Osteoblast (primary cell): ENCODE measurements at regions not wholly inside any gene's neighbourhood (a gene's known extent, or its start where the extent isn't known, plus 50 kb on each side); places are given as distances from the start of the nearest gene placed in this dataset.

Experiments
- DNase-seq: peaks from one replicate; pipeline ENCODE4 v3.0.0; 2011; ENCODE audit warnings: low spot score, mixed read lengths; ENCODE audit not compliant: insufficient read length; ENCODE audit errors: missing footprints
- H2AFZ ChIP-seq: 2 replicates; pipeline ENCODE4 v1.6.0; 2011; ENCODE audit warnings: mild to moderate bottlenecking, low read length
- H3K27ac ChIP-seq: 2 replicates; pipeline ENCODE4 v1.5.1; 2011; ENCODE audit warnings: mild to moderate bottlenecking, low read depth, low read length, moderate library complexity
- H3K27me3 ChIP-seq: 2 replicates; pipeline ENCODE4 v1.6.0; 2012; ENCODE audit warnings: mild to moderate bottlenecking, control low read depth, inconsistent platforms, low read length, moderate library complexity; ENCODE audit not compliant: insufficient read depth
- H3K36me3 ChIP-seq: 2 replicates; pipeline ENCODE4 v1.5.1; 2011; ENCODE audit warnings: mild to moderate bottlenecking, low read length, control low read depth, moderate library complexity; ENCODE audit not compliant: insufficient read depth
- H3K4me1 ChIP-seq: 2 replicates; pipeline ENCODE4 v1.5.1; 2011; ENCODE audit warnings: mild to moderate bottlenecking, low read length, control low read depth, moderate library complexity; ENCODE audit not compliant: insufficient read depth
- H3K4me2 ChIP-seq: 2 replicates; pipeline ENCODE4 v1.6.0; 2011; ENCODE audit warnings: mild to moderate bottlenecking, low read length; ENCODE audit not compliant: insufficient read depth
- H3K4me3 ChIP-seq: fragments of 200-600 bp; sonication (generic); 3 replicates; pipeline ENCODE4 v1.5.1; 2012; ENCODE audit warnings: mild to moderate bottlenecking, low read length, inconsistent platforms; ENCODE audit not compliant: insufficient read depth
- H3K79me2 ChIP-seq: 2 replicates; pipeline ENCODE4 v1.6.0; 2012; ENCODE audit warnings: mild to moderate bottlenecking, low read length, control low read depth, inconsistent platforms; ENCODE audit not compliant: insufficient read depth
- H3K9me3 ChIP-seq: 2 replicates; pipeline ENCODE4 v1.5.1; 2011; ENCODE audit warnings: low read depth, low read length, control low read depth
- H4K20me1 ChIP-seq: 2 replicates; pipeline ENCODE4 v1.6.0; 2012; ENCODE audit warnings: mild to moderate bottlenecking, low read length, control low read depth; ENCODE audit not compliant: insufficient read depth
- CTCF ChIP-seq: IDR thresholded peaks from 2 replicates; pipeline ENCODE4 v1.5.1; 2011; ENCODE audit warnings: mild to moderate bottlenecking, low read depth, low read length, moderate library complexity; ENCODE audit errors: extremely low read depth

- Histone ChIP-seq H3K4me3 (no peak overlapping the region), H3K9me3 (no peaks in the 10 kb centered on the region), H3K4me2 (no peak overlapping the region), H3K27me3 (no peaks in the 10 kb centered on the region), H3K36me3 (no peaks in the 10 kb centered on the region), H3K27ac (no peak overlapping the region), H2AFZ (no peak overlapping the region), H4K20me1 (no peaks in the 10 kb centered on the region), H3K4me1 (no peaks in the 10 kb centered on the region), H3K79me2 (no peaks in the 10 kb centered on the region)
- no peak for DNase-seq
- TF ChIP-seq CTCF, result no peak
Observed at GRCh38 chr1:199312626-199313025, 673.8 kb downstream of the PTPRC start.

GRCh38 chr1:199313444-199313843 is 674.6 kb downstream of the PTPRC start:
- DNase-seq, result no peak
- no peaks in the 10 kb centered on the region for H3K4me1 ChIP-seq

GRCh38 chr1:199319341-199319740 is 680.5 kb downstream of the PTPRC start:
- Histone ChIP-seq H3K27me3 (no peaks in the 10 kb centered on the region), H2AFZ (no peak overlapping the region), H3K36me3 (no peaks in the 10 kb centered on the region), H3K9me3 (no peaks in the 10 kb centered on the region), H3K4me3 (no peak overlapping the region), H4K20me1 (no peaks in the 10 kb centered on the region), H3K4me2 (no peak overlapping the region), H3K27ac (no peak overlapping the region), H3K4me1 (no peaks in the 10 kb centered on the region), H3K79me2 (no peaks in the 10 kb centered on the region)
- TF ChIP-seq CTCF, result no peak
- no peak for DNase-seq

More at GRCh38 chr1:199313444-199313843, 674.6 kb downstream of the PTPRC start:
- Histone ChIP-seq H3K9me3 (no peaks in the 10 kb centered on the region), H2AFZ (no peak overlapping the region), H3K27ac (no peak overlapping the region), H3K27me3 (no peaks in the 10 kb centered on the region), H4K20me1 (no peaks in the 10 kb centered on the region), H3K4me2 (no peak overlapping the region), H3K36me3 (no peaks in the 10 kb centered on the region), H3K79me2 (no peaks in the 10 kb centered on the region), H3K4me3 (no peak overlapping the region)
- TF ChIP-seq CTCF, result no peak

GRCh38 chr1:199322278-199322677 is 683.4 kb downstream of the PTPRC start:
- H3K27me3 ChIP-seq, result no peaks in the 10 kb centered on the region
- no peak overlapping the region for H2AFZ ChIP-seq
- H3K9me3 ChIP-seq, result no peaks in the 10 kb centered on the region
- no peaks in the 10 kb centered on the region for H3K4me1 ChIP-seq
- H3K4me3 ChIP-seq, result no peak overlapping the region
- H3K4me2 ChIP-seq, result no peak overlapping the region
- peak; percentile 23 for DNase-seq
- no peaks in the 10 kb centered on the region for H3K36me3 ChIP-seq
- no peak overlapping the region for H3K27ac ChIP-seq
- no peak for TF ChIP-seq CTCF
- no peaks in the 10 kb centered on the region for H4K20me1 ChIP-seq
- no peaks in the 10 kb centered on the region for H3K79me2 ChIP-seq
